Osteocyte (in vitro differentiated cells): ENCODE measurements at regions not wholly inside any gene's neighbourhood (a gene's known extent, or its start where the extent isn't known, plus 50 kb on each side); places are given as distances from the start of the nearest gene placed in this dataset.

Experiments used
- DNase-seq: peaks from one replicate; pipeline ENCODE4 v3.0.0; 2021; ENCODE audit warnings: mixed read lengths; ENCODE audit not compliant: unreplicated experiment; ENCODE audit errors: extremely low spot score
- H3K27ac Mint-ChIP-seq: one replicate; pipeline ENCODE4 v1.8.0; 2021; ENCODE audit warnings: mild to moderate bottlenecking, mixed read lengths; ENCODE audit not compliant: unreplicated experiment
- H3K27me3 Mint-ChIP-seq: one replicate; pipeline ENCODE4 v1.8.0; 2021; ENCODE audit warnings: mixed read lengths; ENCODE audit not compliant: unreplicated experiment
- H3K36me3 Mint-ChIP-seq: one replicate; pipeline ENCODE4 v1.8.0; 2021; ENCODE audit warnings: mixed read lengths; ENCODE audit not compliant: unreplicated experiment
- H3K4me1 Mint-ChIP-seq: one replicate; pipeline ENCODE4 v1.8.0; 2021; ENCODE audit warnings: mixed read lengths; ENCODE audit not compliant: unreplicated experiment
- H3K4me3 Mint-ChIP-seq: one replicate; pipeline ENCODE4 v1.8.0; 2021; ENCODE audit warnings: mild to moderate bottlenecking, moderate library complexity, mixed read lengths; ENCODE audit not compliant: unreplicated experiment
- H3K9me3 Mint-ChIP-seq: one replicate; pipeline ENCODE4 v1.8.0; 2021; ENCODE audit warnings: mixed read lengths; ENCODE audit not compliant: unreplicated experiment
- CTCF ChIP-seq: fragments of 200-600 bp; sonication (generic); IDR thresholded peaks from 2 replicates; pipeline ENCODE4 v1.5.0; 2021; ENCODE audit warnings: antibody characterized with exemption, mild to moderate bottlenecking, moderate library complexity

GRCh38 chr6:134436950-134437349 is 119.0 kb upstream of the SGK1 start:
- H3K36me3 Mint-ChIP-seq = no peaks in the 10 kb centered on the region
- no peak for DNase-seq
- peaks cover 37% of the 10 kb centered on the region for H3K4me1 Mint-ChIP-seq
- peak overlapping the region; percentile 20 for H3K4me3 Mint-ChIP-seq
- H3K27ac Mint-ChIP-seq = peak overlapping the region; percentile 89
- no peaks in the 10 kb centered on the region for H3K27me3 Mint-ChIP-seq
- H3K9me3 Mint-ChIP-seq = no peaks in the 10 kb centered on the region
- TF ChIP-seq CTCF = no peak

- Mint-ChIP-seq H3K9me3 (no peaks in the 10 kb centered on the region), H3K36me3 (no peaks in the 10 kb centered on the region), H3K4me1 (peaks cover 43% of the 10 kb centered on the region), H3K27me3 (no peaks in the 10 kb centered on the region), H3K4me3 (peak overlapping the region; percentile 20), H3K27ac (peak overlapping the region; percentile 89)
- no peak for TF ChIP-seq CTCF
- no peak for DNase-seq
Measured at GRCh38 chr6:134436281-134436815, 118.4 kb upstream of the SGK1 start.

- Mint-ChIP-seq H3K9me3 (no peaks in the 10 kb centered on the region), H3K27ac (peak overlapping the region; percentile 89), H3K36me3 (no peaks in the 10 kb centered on the region), H3K27me3 (no peaks in the 10 kb centered on the region), H3K4me3 (peak overlapping the region; percentile 20), H3K4me1 (peaks cover 48% of the 10 kb centered on the region)
- no peak for DNase-seq
- no peak for TF ChIP-seq CTCF
Measured at GRCh38 chr6:134435814-134436280, 117.9 kb upstream of the SGK1 start.

GRCh38 chr6:134434019-134434942 is 116.4 kb upstream of the SGK1 start:
- H3K27ac Mint-ChIP-seq = peak overlapping the region; percentile 54
- no peaks in the 10 kb centered on the region for H3K9me3 Mint-ChIP-seq

More at GRCh38 chr6:134434019-134434942, 116.4 kb upstream of the SGK1 start:
- no peak for TF ChIP-seq CTCF
- no peaks in the 10 kb centered on the region for H3K36me3 Mint-ChIP-seq
- no peak overlapping the region for H3K4me3 Mint-ChIP-seq
- H3K27me3 Mint-ChIP-seq = no peaks in the 10 kb centered on the region
- no peak for DNase-seq
- peaks cover 48% of the 10 kb centered on the region for H3K4me1 Mint-ChIP-seq
